Liver (tissue), 7 donors: ENCODE measurements at regions not wholly inside any gene's neighbourhood (a gene's known extent, or its start where the extent isn't known, plus 50 kb on each side); places are given as distances from the start of the nearest gene placed in this dataset.
"Not testable (repeated sequence)": the region's sequence is repeated elsewhere in the genome, so short reads cannot be mapped to it uniquely, and the experiment has no call there.

Experiments
- DNase-seq: peaks from one replicate; pipeline ENCODE4 v3.0.0-alpha.2; 2017; ENCODE audit warnings: low spot score
- H3K27ac ChIP-seq, 2 donors: one replicate each; pipeline ENCODE4 v1.7.0; 2013; ENCODE audit warnings: inconsistent platforms in 2 of 2, low read length in 2 of 2, control low read depth in 1 of 2, low read depth in 1 of 2, mild to moderate bottlenecking in 1 of 2
- H3K27me3 ChIP-seq, 4 donors: one replicate each; pipeline versions ENCODE4 v1.6.1 to v1.7.0; 2013; ENCODE audit warnings: low read length in 3 of 4, inconsistent platforms in 1 of 4, mild to moderate bottlenecking in 1 of 4, moderate library complexity in 1 of 4; ENCODE audit not compliant: control insufficient read depth in 4 of 4, insufficient read depth in 4 of 4
- H3K36me3 ChIP-seq, 4 donors: one replicate each; pipeline versions ENCODE4 v1.6.1 to v1.7.0; 2013; ENCODE audit warnings: low read length in 3 of 4, mild to moderate bottlenecking in 3 of 4, low read depth in 1 of 4, moderate library complexity in 1 of 4; ENCODE audit not compliant: control insufficient read depth in 4 of 4, insufficient read depth in 3 of 4
- H3K4me1 ChIP-seq, 4 donors: one replicate each; pipeline versions ENCODE4 v1.6.1 to v1.7.0; 2013; ENCODE audit warnings: low read length in 3 of 4, mild to moderate bottlenecking in 3 of 4, moderate library complexity in 1 of 4; ENCODE audit not compliant: control insufficient read depth in 4 of 4, insufficient read depth in 4 of 4
- H3K4me3 ChIP-seq, 3 donors: one replicate each; pipeline versions ENCODE4 v1.6.1 to v1.7.0; 2013; ENCODE audit warnings: low read length in 3 of 3, control low read depth in 1 of 3, low read depth in 1 of 3, mild to moderate bottlenecking in 1 of 3
- H3K9ac ChIP-seq, 2 donors: one replicate each; pipeline ENCODE4 v1.7.0; 2013; ENCODE audit warnings: low read length in 2 of 2, mild to moderate bottlenecking in 2 of 2, moderate library complexity in 2 of 2, control low read depth in 1 of 2, low read depth in 1 of 2
- H3K9me3 ChIP-seq, 4 donors: one replicate each; pipeline versions ENCODE4 v1.6.1 to v1.7.0; 2013; ENCODE audit warnings: low read length in 3 of 4; ENCODE audit not compliant: control insufficient read depth in 4 of 4
- EGR1 ChIP-seq, 2 donors: IDR thresholded peaks; 2 replicates each; pipeline ENCODE4 v1.6.1; 2016 to 2018; ENCODE audit warnings: antibody characterized with exemption in 2 of 2, low read depth in 2 of 2
- FOXA1 ChIP-seq: IDR thresholded peaks from 2 replicates; pipeline ENCODE4 v1.6.1; 2016; ENCODE audit warnings: antibody characterized with exemption
- HNF4A ChIP-seq, 2 donors: conservative IDR thresholded peaks; 2 replicates each; pipeline ENCODE4 v1.6.1; 2016; ENCODE audit warnings: antibody characterized with exemption in 2 of 2, mild to moderate bottlenecking in 2 of 2
- HNF4G ChIP-seq: IDR thresholded peaks from 2 replicates; pipeline ENCODE4 v1.6.1; 2016; ENCODE audit warnings: antibody characterized with exemption
- JUND ChIP-seq, 2 donors: IDR thresholded peaks; 2 replicates each; pipeline ENCODE4 v1.6.1; 2016; ENCODE audit warnings: antibody characterized with exemption in 2 of 2
- NR2F2 ChIP-seq: IDR thresholded peaks from 2 replicates; pipeline ENCODE4 v1.6.1; 2016; ENCODE audit warnings: antibody characterized with exemption
- RAD21 ChIP-seq, 2 donors: IDR thresholded peaks; 2 replicates each; pipeline ENCODE4 v1.6.1; 2016; ENCODE audit warnings: antibody characterized with exemption in 2 of 2, mild to moderate bottlenecking in 2 of 2
- RXRA ChIP-seq, 2 donors: IDR thresholded peaks; 2 replicates each; pipeline ENCODE4 v1.6.1; 2017 to 2018; ENCODE audit warnings: antibody characterized with exemption in 2 of 2, mild to moderate bottlenecking in 1 of 2
- SP1 ChIP-seq: IDR thresholded peaks from 2 replicates; pipeline ENCODE4 v1.6.1; 2018; ENCODE audit warnings: antibody characterized with exemption, mild to moderate bottlenecking
- WGBS: extraction: QIAGEN DNeasy Blood & Tissue Kit; methylation state at CpG from one replicate; pipeline ENCODE4 v1.1.7; 2013; 5-methylcytosine and 5-hydroxymethylcytosine counted together
- TF ChIP-seq, protein P1 (sequence below): IDR thresholded peaks from 2 replicates; pipeline ENCODE4 v1.6.1; 2016; ENCODE audit warnings: antibody characterized with exemption
- TF ChIP-seq, protein P2 (sequence below): IDR thresholded peaks from 2 replicates; pipeline ENCODE4 v1.6.1; 2016; ENCODE audit warnings: antibody characterized with exemption
- TF ChIP-seq, protein P3 (sequence below): IDR thresholded peaks from 2 replicates; pipeline ENCODE4 v1.6.1; 2016; ENCODE audit warnings: antibody characterized with exemption
- donor health status: healthy.
- donor health status: healthy.
- donor health status: healthy.
- donor health status: healthy.

DNA sequence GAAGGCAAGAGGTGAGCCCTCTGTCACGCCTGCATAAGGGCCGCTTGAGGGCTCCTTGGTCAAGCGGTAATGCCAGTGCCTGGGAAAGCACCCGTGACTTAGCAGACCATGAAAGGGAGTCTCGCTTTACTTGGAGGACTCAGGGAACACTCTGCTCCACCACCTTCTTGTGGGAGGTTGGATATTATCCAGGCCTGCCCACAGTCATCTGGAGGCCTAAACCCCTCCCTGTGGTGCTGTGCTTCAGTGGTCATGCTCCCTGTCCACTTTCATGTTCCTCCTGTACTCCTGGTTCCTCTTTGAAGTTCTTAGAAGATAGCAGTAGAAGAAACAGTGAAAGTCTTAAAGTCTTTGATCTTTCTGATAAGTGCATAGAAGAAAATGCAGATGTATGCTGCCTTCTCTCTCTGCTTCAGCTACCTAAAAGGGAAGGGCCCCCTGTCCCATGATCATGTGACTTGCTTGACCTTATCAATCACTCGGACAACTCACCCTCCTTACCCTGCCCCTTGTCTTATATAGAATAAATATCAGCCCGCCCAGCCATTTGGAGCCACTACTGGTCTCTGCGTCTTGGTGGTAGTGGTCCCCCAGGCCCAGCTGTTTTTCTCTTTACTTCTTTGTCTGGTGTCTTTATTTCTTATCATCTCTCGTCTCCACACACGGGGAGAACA, 76.8 kb upstream of the GRIN2A start:
- not testable (repeated sequence) for H3K9ac ChIP-seq, H3K36me3 ChIP-seq, DNase-seq, H3K4me3 ChIP-seq, H3K27ac ChIP-seq, H3K27me3 ChIP-seq, H3K9me3 ChIP-seq
- peaks cover 7 to 23% (median 11%) of the 10 kb centered on the region in 4 donors for H3K4me1 ChIP-seq
- 83% methylated on average over 10 of the region's 10 CpGs for WGBS

DNA sequence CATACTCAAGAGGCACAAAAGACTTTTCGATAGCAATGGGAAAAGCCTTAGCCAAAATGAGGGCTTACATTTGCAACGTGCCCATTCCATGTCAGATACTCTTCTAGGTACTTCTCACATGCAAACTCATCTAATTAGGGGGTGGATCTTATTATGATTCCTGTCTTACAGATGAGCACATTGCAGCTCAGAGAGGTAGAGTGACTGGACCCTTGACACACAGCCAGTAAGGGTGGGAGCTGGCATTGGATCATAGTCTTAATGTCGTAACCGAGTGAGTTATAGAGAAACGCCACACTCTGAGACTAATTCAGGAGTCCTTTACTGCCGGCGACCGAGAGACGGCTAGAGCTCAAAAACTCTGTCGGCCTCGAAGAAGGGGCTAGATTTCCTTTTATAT, 78.8 kb upstream of the GRIN2A start:
- H3K4me1 ChIP-seq: peaks cover 12 to 30% (median 15%) of the 10 kb centered on the region in 4 donors
- WGBS: 82% methylated on average over 11 of the region's 11 CpGs

DNA sequence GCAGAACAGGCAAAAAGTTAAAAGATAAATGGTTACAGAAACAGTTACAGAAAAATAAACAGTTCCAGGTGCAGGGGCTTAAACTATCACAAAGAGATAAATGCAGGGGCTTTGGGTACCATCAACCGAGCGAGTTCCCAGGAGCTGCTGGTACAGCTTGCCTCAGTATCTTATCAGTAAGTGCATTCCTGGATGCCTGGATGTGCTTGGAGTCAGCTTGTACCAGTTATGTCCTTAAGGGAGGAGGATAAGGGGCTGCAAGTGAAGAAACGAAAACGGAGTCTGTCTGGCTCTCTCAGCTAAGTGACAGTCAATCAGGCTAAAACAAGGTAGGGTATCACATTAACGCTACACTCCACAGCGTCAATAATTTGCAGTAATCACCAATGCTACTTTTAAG, 79.3 kb upstream of the GRIN2A start:
- peaks cover 12 to 30% (median 15%) of the 10 kb centered on the region in 4 donors for H3K4me1 ChIP-seq
- not testable (repeated sequence) for H3K27me3 ChIP-seq, DNase-seq, H3K36me3 ChIP-seq, H3K27ac ChIP-seq, H3K9ac ChIP-seq, H3K4me3 ChIP-seq, H3K9me3 ChIP-seq
- WGBS: 64% methylated on average over 6 of the region's 6 CpGs

More for the DNA sequence above, 78.8 kb upstream of the GRIN2A start:
- Histone ChIP-seq H3K4me3 (no peak overlapping the region), H3K9me3 (no peaks in the 10 kb centered on the region), H3K9ac (no peak overlapping the region), H3K27me3 (no peaks in the 10 kb centered on the region), H3K36me3 (no peaks in the 10 kb centered on the region), H3K27ac (no peak overlapping the region)
- TF ChIP-seq NR2F2 (no peak), FOXA1 (no peak), HNF4A (conservative IDR thresholded peaks at IDR 0.05) (no peak), JUND (IDR thresholded peaks at IDR 0.05) (no peak), EGR1 (IDR thresholded peaks at IDR 0.05; ENCODE audit: low read depth in 2 of 2) (no peak), RXRA (IDR thresholded peaks at IDR 0.05) (no peak), SP1 (no peak), HNF4G (no peak), RAD21 (IDR thresholded peaks at IDR 0.05) (no peak)
- TF ChIP-seq, protein P1, sequence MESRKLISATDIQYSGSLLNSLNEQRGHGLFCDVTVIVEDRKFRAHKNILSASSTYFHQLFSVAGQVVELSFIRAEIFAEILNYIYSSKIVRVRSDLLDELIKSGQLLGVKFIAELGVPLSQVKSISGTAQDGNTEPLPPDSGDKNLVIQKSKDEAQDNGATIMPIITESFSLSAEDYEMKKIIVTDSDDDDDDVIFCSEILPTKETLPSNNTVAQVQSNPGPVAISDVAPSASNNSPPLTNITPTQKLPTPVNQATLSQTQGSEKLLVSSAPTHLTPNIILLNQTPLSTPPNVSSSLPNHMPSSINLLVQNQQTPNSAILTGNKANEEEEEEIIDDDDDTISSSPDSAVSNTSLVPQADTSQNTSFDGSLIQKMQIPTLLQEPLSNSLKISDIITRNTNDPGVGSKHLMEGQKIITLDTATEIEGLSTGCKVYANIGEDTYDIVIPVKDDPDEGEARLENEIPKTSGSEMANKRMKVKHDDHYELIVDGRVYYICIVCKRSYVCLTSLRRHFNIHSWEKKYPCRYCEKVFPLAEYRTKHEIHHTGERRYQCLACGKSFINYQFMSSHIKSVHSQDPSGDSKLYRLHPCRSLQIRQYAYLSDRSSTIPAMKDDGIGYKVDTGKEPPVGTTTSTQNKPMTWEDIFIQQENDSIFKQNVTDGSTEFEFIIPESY: no peak
- TF ChIP-seq, protein P2, sequence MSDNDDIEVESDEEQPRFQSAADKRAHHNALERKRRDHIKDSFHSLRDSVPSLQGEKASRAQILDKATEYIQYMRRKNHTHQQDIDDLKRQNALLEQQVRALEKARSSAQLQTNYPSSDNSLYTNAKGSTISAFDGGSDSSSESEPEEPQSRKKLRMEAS: no peak
- TF ChIP-seq, protein P3, sequence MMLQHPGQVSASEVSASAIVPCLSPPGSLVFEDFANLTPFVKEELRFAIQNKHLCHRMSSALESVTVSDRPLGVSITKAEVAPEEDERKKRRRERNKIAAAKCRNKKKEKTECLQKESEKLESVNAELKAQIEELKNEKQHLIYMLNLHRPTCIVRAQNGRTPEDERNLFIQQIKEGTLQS: no peak
- no peak for DNase-seq
